ENCODE measurements at regions not wholly inside any gene's neighbourhood (a gene's known extent, or its start where the extent isn't known, plus 50 kb on each side); places are given as distances from the start of the nearest gene placed in this dataset.

GRCh38 chr6:133835901-133836300, 53.0 kb upstream of the TCF21 start:
- DNase-seq (ENCODE audit: low read depth in 1 of 2, low spot score in 1 of 2): no peak
- no peak overlapping the region for H3K4me3 ChIP-seq (replicated peaks; ENCODE audit: insufficient read depth, low read length)
- peaks cover 3% of the 10 kb centered on the region for H3K27me3 ChIP-seq (ENCODE audit: insufficient read depth, poor library complexity, severe bottlenecking)
- H3K27ac ChIP-seq (replicated peaks): no peak overlapping the region
- TF ChIP-seq POLR2AphosphoS5 (IDR thresholded peaks at IDR 0.05; ENCODE audit: low read depth): no peak
- TF ChIP-seq GABPA (IDR thresholded peaks at IDR 0.05; ENCODE audit: low read depth): no peak
- TF ChIP-seq, protein P1, sequence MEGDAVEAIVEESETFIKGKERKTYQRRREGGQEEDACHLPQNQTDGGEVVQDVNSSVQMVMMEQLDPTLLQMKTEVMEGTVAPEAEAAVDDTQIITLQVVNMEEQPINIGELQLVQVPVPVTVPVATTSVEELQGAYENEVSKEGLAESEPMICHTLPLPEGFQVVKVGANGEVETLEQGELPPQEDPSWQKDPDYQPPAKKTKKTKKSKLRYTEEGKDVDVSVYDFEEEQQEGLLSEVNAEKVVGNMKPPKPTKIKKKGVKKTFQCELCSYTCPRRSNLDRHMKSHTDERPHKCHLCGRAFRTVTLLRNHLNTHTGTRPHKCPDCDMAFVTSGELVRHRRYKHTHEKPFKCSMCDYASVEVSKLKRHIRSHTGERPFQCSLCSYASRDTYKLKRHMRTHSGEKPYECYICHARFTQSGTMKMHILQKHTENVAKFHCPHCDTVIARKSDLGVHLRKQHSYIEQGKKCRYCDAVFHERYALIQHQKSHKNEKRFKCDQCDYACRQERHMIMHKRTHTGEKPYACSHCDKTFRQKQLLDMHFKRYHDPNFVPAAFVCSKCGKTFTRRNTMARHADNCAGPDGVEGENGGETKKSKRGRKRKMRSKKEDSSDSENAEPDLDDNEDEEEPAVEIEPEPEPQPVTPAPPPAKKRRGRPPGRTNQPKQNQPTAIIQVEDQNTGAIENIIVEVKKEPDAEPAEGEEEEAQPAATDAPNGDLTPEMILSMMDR (IDR thresholded peaks at IDR 0.05; ENCODE audit: insufficient read depth, low read length): no peak
- no peak for TF ChIP-seq SPI1 (IDR thresholded peaks at IDR 0.05; ENCODE audit: borderline replicate concordance, low read depth)
- TF ChIP-seq, protein P2, sequence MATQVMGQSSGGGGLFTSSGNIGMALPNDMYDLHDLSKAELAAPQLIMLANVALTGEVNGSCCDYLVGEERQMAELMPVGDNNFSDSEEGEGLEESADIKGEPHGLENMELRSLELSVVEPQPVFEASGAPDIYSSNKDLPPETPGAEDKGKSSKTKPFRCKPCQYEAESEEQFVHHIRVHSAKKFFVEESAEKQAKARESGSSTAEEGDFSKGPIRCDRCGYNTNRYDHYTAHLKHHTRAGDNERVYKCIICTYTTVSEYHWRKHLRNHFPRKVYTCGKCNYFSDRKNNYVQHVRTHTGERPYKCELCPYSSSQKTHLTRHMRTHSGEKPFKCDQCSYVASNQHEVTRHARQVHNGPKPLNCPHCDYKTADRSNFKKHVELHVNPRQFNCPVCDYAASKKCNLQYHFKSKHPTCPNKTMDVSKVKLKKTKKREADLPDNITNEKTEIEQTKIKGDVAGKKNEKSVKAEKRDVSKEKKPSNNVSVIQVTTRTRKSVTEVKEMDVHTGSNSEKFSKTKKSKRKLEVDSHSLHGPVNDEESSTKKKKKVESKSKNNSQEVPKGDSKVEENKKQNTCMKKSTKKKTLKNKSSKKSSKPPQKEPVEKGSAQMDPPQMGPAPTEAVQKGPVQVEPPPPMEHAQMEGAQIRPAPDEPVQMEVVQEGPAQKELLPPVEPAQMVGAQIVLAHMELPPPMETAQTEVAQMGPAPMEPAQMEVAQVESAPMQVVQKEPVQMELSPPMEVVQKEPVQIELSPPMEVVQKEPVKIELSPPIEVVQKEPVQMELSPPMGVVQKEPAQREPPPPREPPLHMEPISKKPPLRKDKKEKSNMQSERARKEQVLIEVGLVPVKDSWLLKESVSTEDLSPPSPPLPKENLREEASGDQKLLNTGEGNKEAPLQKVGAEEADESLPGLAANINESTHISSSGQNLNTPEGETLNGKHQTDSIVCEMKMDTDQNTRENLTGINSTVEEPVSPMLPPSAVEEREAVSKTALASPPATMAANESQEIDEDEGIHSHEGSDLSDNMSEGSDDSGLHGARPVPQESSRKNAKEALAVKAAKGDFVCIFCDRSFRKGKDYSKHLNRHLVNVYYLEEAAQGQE (IDR thresholded peaks at IDR 0.05; ENCODE audit: insufficient replicate concordance, low read depth): no peak

GRCh38 chr6:133837801-133838349, 51.0 kb upstream of the TCF21 start:
- TF ChIP-seq, protein P2 (IDR thresholded peaks at IDR 0.05; ENCODE audit: insufficient replicate concordance, low read depth): no peak
- TF ChIP-seq, protein P1 (IDR thresholded peaks at IDR 0.05; ENCODE audit: insufficient read depth, low read length): peak; percentile 61
- TF ChIP-seq SPI1 (IDR thresholded peaks at IDR 0.05; ENCODE audit: borderline replicate concordance, low read depth) (no peak), GABPA (IDR thresholded peaks at IDR 0.05; ENCODE audit: low read depth) (no peak)
- no peak overlapping the region for H3K27ac ChIP-seq (replicated peaks)
- DNase-seq (ENCODE audit: low read depth in 1 of 2, low spot score in 1 of 2): peak; percentile 11 to 42
- peak overlapping the region; percentile 41 for H3K4me3 ChIP-seq (replicated peaks; ENCODE audit: insufficient read depth, low read length)
- peaks cover 5% of the 10 kb centered on the region for H3K27me3 ChIP-seq (ENCODE audit: insufficient read depth, poor library complexity, severe bottlenecking)

Measured in HL-60 (cell line).